ENCODE measurements at regions not wholly inside any gene's neighbourhood (a gene's known extent, or its start where the extent isn't known, plus 50 kb on each side); places are given as distances from the start of the nearest gene placed in this dataset.
"Not testable (repeated sequence)": the region's sequence is repeated elsewhere in the genome, so short reads cannot be mapped to it uniquely, and the experiment has no call there.

DNA sequence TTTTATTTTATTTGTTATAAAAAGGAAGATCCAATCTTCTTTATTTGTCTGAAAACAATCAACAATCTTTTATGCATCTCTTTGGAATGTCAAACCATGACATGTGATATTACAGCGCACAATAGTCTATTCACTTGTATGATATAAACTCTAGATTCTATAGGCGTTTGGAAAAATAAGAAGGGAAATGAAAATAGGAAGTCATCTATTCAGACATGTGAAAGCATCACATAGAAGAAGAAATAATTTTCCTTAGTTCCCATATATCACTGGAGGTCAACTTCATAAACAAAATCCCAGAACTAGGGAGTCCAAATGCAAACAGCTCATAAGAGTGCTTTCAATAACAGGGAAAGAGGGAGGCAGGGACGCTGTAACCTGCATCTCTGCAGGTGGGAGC is 139.5 kb upstream of the RASGEF1B start:
- no peak for DNase-seq

DNA sequence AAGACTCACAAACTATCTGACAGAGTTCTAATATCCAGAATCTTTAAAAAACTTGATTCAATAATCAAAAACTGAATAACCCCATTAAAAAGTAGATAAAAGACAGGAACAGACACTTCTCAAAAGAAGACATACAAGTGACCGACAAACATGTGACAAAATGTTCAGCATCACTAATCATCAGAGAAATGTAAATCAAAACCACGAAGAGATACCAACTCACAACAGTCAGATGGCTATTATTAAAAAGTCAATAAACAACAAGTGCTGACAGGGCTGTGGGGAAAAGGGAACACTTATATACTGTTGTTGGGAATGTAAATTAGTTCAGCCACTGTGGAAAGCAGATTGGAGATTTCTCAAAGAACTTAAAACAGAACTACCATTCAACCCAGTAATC is 138.1 kb upstream of the RASGEF1B start:
- DNase-seq = no peak

DNA sequence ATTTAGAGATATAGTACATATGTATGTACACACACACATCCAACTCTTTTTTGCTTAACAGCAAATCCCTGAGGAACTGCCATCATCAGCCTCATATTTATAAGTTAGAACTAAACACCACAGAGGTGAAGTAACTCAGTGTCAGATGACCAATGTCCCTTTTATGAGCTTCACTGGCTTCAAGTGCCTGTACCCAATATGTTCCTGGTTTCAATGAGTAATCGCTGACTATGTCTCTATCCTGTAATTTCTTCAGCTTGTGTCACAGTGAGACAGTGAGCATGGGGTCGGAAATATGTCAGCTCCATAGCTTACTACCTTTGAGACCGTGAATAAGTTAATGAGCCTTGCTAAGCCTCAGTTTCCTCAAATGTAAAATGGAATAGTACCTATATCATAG is 136.2 kb upstream of the RASGEF1B start:
- no peak for DNase-seq

DNA sequence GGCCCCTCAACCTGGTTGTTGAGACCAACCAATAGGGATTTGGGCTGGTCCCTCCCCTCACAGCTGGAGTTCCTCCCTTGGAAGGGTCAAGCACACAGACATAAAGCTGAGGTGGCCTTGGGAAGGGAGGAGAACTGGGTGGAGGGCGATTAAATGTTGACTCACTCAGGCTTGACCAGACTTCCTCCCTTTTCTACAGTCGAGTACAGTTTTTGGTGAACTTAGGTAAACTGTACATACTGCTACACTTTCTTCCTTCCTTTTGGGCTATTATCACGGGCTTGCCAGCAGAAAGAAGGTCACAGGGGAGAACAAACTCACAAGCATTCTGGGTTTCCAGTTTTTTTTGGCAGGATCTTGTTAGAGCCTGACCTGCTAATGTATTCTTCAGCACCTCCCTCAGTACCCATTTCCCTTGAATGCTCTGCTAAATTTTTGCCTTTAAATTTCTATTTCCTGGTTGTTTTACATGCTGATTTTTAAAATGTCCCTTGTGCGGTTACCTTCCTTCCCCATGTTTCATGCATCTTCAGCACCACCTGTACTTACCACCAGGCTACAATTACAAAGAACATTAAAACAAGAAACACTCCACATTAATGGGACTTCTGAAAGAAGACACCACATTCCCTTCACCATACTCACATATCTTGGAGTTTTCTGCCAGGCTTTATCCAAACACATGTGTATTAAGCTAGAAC is 135.2 kb upstream of the RASGEF1B start:
- DNase-seq = no peak

DNA sequence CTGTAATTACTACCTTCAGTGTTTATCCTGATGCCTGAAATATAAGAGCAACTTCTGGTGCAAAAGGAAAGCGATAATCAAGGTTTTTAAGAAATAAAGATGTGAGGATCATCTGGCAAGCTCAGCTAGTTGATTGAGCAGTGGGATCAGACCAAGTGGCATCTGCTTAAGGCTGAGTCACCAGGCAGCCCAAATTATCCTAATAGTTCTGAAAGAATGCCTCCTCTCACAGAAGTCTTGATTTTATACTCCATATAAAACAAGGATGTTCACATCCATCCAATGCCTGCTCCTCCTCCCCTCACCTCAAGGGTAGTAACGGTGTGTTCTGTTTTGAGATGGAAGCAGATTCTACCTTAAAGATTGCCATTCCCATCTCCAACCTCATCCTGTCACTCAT is 134.5 kb upstream of the RASGEF1B start:
- no peak for DNase-seq

DNA sequence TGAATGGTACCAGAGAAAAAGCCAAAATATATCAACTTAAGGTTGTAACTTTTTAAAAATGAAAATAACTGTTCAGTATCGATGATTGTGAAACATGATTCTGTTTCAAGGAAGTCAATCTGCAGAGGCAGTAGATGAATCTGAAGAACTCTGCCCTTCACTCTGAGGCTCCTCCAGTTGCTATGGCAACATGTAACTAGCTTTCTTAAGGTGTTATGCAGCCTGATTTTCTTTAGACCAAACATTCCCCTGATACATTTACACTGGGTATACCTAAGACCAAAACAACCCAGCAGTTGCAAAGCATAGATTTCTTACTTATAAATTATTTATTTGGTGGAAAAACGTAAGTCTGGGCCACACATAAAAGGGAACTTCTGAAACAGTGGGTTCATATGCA is 133.6 kb upstream of the RASGEF1B start:
- DNase-seq = no peak

DNA sequence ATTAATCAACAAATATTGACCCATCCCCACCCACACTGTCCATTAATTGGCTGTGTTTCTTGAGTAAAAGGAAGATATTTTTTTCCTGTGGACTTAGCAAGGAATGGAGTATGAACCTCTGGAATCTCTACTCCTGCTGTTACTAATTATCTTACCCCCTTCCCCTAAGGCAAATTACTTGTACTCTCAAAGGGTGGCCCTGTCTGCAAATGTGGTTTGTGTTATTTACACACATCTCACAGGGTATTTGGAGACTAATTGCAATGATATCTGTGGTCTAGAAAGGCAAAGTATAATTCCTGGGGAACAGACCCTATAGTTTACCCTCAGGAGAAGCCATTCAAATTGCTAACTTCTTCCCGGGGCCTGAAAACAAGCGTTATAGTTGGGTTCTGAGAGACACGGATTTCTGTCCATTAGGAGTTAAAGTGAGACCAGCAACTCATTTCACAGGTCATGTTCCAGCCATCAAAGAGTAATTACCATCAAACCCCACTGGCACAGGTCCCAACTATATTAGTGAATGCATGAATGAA is 133.0 kb upstream of the RASGEF1B start:
- DNase-seq = no peak

DNA sequence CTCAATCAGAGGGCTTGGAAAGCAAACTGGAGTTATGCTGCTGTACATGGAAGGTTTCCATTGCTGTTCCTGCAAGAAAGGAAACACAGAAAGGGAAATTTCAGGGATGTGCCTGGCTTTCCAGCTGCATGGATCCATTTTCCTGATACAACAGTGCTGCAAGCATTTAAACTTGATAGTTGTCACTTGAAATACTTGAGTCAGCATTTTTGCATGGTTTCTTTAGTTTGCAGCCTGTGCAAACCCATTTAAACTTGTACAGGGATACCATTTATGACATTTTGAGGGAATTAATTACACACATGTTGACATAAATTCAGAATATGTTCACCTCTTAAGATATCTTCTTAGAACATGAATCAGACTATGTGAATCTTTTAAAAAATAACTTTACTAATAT is 131.1 kb upstream of the RASGEF1B start:
- DNase-seq = no peak

DNA sequence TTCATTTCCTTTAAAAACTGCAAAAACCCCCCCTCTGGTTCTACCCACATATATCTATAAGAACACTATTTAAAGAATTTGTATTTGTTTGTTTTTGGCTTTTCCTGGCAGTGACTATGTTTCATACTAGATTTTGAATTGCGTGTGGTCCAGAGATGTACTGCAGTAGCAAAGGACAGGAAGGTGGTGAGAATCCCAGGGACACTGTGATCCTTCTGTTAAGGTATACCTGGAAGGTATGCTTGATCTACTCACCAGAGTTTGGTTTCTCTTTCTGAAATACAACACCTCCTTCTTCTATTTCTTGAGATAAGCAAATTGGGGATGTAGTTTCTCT is 129.6 kb upstream of the RASGEF1B start:
- no peak for DNase-seq

DNA sequence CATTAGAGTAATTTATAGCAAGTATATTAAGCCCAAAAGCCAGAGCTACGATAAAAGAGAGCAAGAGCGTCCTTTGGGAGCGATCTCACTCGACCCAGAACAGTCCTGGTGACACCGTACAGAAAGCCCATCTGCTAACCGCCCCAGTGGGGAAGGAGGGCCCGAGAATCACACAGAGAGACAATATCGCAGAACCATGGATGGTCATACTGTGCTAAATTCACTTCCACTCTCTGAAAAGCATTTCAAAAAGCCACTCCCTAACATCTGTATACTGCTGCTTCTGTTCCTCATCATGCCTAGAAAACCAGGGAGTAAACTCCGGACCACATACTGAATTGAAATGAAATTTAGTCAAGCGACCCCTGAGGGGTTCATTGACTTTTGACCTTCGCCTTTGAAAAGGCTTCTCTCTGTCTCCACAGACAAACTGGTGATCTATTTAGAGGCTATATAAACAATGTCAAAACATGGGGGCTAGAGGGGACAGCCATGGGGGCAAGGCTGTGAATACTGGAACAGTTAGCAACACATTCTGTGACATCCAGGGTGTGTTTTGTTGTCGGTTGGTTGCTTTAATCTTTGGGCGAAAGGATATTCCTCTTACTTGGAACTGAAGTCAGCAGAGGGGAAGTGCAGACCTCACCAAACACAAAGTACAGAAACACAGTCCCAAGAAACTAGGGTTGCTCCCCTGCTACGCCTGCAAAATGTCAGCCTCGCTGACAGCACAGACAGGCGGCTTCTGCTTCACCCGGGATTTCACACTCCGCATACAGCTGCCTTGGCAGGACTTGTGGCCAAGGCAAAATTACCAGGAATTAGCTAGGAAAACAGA is 129.0 kb upstream of the RASGEF1B start:
- DNase-seq = no peak

DNA sequence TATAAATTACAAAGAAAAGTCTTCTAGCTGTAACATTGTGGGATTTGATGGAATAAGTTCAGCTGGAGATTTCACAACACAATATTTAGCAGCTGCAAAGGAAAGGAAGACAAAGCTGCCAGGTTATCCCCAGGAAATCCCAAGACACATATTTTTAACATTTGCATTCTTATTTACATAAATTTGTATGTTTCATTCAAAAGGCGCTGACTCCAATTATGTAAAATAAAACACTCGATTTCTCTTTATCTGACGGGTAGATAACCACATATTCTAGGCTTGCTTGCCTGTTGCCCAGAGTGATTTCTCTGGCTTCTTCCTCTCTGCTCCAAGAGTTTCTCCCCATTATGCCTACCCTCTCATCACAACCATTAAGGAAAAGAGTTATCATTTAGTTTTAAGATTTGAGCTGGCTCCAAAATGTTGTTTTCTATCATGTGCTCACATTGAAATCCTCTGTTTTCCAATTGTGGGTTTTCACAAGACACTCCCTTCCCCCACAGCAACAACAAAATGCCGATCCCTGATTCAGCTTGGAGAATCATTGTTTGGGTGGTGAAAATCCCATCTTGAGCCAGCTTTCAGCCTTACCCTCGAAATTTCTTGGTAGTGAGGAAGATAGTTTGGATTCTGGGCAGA is 128.2 kb upstream of the RASGEF1B start:
- DNase-seq = no peak

DNA sequence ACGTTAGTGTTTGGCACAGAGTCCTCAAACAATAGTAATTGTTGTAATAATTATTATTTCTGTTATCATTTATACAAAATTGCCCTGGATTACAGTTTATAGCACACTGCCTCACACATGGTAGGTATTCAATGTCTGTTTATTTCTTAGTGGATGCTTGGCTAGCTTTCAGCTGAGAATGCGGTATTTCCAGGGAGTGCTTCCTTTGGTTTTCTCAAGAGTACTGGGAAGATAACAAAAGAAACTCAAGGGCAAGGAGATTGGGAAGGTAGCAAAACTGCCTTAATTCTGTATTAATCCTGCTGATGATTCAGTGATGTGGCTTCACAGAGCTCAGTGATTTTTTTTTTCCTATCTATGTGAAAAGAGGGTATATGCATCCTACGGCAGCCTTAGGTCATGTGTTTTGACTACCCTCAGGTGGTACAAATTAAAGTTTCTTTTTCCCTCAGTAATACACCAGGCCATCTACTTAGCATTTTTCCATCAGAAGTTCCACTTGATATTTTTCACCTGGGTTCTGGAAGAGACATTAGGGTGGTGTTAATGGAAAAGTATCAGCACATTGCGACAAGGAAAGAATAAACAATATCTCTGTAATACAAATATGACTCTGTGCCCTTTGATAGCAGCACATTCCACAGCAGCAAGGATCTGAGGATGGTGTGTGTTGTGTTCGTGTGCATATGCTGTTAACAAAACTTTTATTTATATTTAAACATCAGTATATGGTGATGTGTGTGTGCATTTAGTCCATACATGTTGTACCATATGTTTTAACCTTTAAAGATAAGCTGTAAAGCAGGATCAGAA is 124.3 kb upstream of the RASGEF1B start:
- no peak for DNase-seq

DNA sequence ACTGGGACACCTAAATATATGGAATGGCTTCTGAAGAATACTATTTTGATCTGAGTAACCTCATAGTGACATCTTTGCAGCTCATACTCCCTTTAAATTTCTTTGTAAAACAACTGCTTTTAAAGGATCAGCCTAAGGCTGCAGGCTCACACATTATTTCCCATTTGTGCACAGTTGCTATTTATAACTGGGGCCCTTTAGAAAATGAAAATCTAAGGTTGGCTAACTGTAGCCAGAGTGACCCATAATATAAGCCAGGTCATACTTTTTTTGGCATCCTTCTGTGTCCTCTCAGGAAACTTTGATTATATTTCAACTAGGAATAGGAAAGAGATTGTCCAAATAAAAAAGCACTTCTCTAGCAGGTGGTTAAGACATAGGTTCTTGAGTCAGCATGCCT is 123.6 kb upstream of the RASGEF1B start:
- DNase-seq = no peak

DNA sequence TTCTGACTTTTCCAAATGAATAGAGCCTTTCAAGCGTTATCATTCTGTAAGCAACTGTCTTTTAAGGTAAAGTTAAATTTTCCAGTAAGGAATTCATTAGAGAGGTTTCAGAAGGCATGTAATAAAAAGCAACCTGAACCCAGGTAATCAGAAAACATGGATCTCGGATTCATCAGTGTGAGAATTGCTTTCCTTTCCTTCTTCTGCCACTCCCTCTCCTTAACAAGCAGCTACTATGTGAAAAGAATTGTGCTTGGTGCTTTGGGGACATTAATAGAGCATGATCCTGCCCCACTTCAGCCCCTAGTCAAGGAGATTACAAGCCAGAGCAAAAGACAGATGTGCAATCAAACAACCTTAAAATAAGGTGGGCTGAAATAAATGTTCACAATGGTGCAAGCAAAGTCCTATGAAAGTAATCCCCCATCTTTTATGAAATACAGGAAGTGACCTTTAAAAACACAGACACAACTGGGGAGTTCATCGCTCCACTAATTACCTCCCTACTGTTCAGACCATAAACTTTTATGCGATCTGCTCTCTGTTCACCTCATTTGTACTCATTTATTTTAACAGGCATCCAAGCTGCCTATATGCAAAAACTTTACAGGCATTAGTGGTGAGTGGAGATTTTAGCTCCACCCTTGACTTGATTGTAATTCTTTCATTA is 122.9 kb upstream of the RASGEF1B start:
- DNase-seq = no peak

DNA sequence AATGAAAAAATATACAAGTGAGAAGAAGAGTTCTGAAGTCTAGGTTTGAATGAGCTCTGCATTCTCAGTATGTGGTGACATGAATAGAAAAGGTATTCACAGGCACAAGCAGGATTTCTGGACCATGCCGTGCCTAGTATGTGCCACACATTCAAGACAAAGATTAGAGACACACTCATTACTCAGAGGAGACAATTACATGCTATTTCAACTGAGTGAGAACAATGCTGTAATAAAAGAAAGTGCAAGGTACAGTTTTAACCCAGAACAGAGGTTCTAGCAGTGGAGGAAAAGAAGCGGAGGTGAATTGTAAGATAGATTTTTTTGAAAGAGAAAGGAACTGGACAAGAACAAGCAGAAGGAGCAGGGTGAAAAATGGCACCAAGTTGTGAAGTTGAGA is 121.0 kb upstream of the RASGEF1B start:
- DNase-seq = no peak

DNA sequence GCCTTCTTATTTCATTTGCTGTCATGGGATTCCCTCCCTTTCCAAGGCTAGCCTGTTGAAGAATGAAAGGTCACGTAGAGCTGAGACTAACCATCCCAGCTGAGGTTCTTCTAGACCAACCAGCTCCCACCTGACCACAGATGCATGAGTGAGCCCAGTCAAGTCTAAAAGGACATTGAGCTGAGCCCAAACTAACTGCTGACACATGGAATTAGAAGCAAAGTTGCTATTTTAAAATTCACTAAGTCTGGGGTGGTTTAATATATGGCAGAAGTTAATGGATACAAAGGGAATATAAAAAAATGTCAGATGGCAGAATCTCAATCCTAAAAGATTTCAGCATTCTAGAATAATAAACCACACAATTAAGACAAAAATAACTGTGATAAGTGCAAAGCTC is 118.9 kb upstream of the RASGEF1B start:
- DNase-seq = no peak

DNA sequence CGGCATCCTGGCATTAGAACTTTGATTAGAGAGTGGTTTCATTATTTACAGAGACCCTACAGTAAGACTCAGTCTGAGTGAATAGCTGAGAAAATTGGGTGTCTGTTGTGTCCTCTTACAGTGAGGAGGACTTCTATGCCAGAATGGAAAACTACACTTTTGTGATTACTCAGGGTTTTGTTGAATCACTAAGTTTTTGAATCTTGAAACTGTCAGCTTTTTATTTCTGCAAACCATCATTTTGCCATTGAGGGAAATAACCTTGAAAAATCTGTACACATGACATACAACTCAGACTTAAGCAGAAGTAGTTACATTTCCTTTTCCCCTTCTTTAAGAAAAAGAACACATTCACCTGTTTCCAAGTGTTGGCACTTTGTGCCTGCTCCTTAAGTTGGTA is 117.6 kb upstream of the RASGEF1B start:
- DNase-seq = no peak

DNA sequence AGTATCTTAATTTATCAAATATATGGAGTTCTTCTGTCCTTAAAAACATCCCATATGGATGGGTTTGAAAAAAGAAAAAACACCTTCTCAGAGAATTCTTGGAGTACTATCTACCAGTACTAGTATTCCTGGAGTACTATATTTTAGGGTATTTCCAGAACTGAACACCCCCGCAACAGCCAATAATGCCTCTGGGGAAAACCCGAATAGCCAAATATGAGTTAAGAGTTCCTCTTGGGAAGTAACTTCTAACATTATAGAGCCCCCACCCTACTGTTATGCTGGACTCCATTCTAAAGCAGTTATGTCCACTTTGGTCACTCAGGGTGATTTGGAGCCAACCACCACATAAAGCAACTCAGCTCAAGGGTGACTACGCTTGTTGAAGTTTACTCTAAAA is 115.0 kb upstream of the RASGEF1B start:
- no peak for DNase-seq

DNA sequence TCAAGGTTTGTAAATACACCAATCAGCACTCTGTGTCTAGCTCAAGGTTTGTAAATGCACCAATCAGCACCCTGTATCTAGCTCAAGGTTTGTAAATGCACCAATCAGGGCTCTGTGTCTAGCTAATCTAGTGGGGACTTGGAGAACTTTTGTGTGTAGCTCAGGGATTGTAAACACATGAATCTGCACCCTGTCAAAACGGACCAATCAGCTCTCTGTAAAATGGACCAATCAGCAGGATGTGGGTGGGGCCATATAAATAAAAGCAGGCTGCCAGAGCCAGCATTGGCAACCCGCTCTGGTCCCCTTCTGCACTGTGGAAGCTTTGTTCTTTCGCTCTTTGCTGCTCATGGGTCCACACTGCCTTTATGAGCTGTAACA is 109.3 kb upstream of the RASGEF1B start:
- DNase-seq = not testable (repeated sequence)

DNA sequence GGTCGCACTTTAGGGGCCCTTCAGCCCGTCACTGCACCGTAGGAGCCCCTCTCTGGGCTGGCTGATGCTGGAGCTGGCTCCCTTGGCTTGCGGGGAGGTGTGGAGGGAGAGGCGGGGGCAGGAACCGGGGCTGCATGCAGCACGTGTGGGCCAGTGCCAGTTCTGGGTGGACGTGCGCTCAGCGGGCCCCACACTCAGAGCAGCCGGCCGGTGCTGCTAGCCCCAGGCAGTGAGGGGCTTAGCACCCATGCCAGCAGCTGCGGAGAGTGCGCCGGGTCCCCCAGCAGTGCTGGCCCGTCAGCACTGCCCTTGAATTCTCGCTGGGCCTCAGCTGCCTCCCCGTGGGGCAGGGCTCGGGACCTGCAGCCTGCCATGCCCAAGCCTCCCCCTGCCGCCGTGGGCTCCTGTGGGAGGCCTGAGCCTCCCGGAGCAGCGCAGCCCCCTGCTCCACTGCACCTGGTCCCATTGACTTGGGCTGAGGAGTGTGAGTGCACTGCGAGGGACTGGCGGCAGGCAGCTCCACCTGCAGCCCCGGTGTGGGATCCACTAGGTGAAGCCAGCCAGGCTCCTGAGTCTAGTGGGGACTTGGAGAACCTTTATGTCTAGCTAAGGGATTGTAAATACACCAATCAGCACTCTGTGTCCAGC is 108.8 kb upstream of the RASGEF1B start:
- no peak for DNase-seq

DNA sequence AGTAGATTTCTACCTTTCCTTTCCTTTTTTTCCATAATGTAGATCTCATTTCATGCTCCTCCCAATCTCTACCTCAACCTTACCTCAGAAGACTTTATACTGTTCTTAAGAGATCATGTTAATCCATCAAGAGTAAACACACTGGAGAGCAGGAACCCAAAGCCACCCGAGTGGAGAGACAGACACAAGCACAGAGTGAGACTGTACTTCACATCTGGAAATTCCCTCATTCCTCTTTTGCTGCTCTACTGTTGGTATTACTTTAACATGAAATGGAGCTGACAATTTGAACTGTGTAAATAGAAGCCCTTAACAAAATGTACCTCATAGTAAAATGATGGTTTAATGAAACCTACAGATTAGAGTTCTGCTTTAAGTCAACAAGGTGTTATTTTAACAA is 105.7 kb upstream of the RASGEF1B start:
- DNase-seq = no peak

DNA sequence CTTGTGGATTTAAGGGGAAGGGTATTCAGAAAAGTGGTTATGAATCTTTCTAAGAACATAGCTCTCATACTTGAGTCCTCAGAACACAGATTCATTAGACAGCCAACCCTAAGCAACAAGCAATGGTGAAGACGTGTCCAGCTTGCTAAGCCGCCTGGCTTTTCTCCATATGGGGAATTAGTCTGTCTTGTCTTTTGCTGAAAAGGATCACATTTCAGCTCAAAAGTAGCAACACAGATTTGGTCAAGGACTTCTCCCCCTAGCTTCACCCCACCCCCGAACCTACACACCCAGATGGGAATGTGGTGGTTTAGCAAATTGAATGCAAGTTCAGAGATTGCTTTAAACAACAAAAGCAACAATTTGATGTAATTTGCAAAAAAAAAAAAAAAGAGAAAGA is 103.3 kb upstream of the RASGEF1B start:
- no peak for DNase-seq

Data from SIG-M5 (cell line).